ENCODE measurements at regions not wholly inside any gene's neighbourhood (a gene's known extent, or its start where the extent isn't known, plus 50 kb on each side); places are given as distances from the start of the nearest gene placed in this dataset.

GRCh38 chr6:23348185-23348584 lies 777.8 kb upstream of the NRSN1 start:
- WGBS, 5 donors, result 69 to 84% (median 78%) methylated on average over 3 of the region's 3 CpGs
- Histone ChIP-seq H3K27ac (no peak overlapping the region), H3K9me3 (peaks cover 0 to 9% (median 1%) of the 10 kb centered on the region in 8 donors), H3K27me3 (replicated peaks in 1 of 7) (no peaks in the 10 kb centered on the region), H3K4me1 (no peaks in the 10 kb centered on the region), H3K4me3 (no peak overlapping the region), H3K36me3 (no peaks in the 10 kb centered on the region)
- intact Hi-C loops (cut with DNase I; ENCODE audit: low total_unique reads), result no loop called here
- no peak for DNase-seq
- no peak for TF ChIP-seq CTCF (IDR thresholded peaks at IDR 0.05 in 8 of 11, conservative IDR thresholded peaks at IDR 0.05 in 3 of 11)
- TF ChIP-seq POLR2A (IDR thresholded peaks at IDR 0.05), result no peak
- no peak for TF ChIP-seq POLR2AphosphoS5 (IDR thresholded peaks at IDR 0.05)

- no peaks in the 10 kb centered on the region for H3K27me3 ChIP-seq (replicated peaks in 1 of 7)
- intact Hi-C loops (cut with DNase I; ENCODE audit: low total_unique reads), result no loop called here
- peaks cover 0 to 9% (median 0%) of the 10 kb centered on the region in 8 donors for H3K9me3 ChIP-seq
- WGBS, 5 donors, result 43 to 77% (median 56%) methylated on average over 3 of the region's 3 CpGs
- H3K27ac ChIP-seq, result no peak overlapping the region
- H3K4me1 ChIP-seq, result no peaks in the 10 kb centered on the region
- no peak for DNase-seq
- no peak overlapping the region for H3K4me3 ChIP-seq
- no peaks in the 10 kb centered on the region for H3K36me3 ChIP-seq
- TF ChIP-seq POLR2A (IDR thresholded peaks at IDR 0.05), result no peak
- TF ChIP-seq CTCF (IDR thresholded peaks at IDR 0.05 in 8 of 11, conservative IDR thresholded peaks at IDR 0.05 in 3 of 11), result no peak
- no peak for TF ChIP-seq POLR2AphosphoS5 (IDR thresholded peaks at IDR 0.05)
Observed at GRCh38 chr6:23349521-23350147, 776.4 kb upstream of the NRSN1 start.

GRCh38 chr6:23350752-23351453 lies 775.1 kb upstream of the NRSN1 start:
- Histone ChIP-seq H3K4me1 (no peaks in the 10 kb centered on the region), H3K36me3 (no peaks in the 10 kb centered on the region), H3K4me3 (no peak overlapping the region), H3K27ac (no peak overlapping the region), H3K9me3 (peaks cover 0 to 9% (median 0%) of the 10 kb centered on the region in 8 donors), H3K27me3 (replicated peaks in 1 of 7) (no peaks in the 10 kb centered on the region)
- TF ChIP-seq POLR2AphosphoS5 (IDR thresholded peaks at IDR 0.05) (no peak), POLR2A (IDR thresholded peaks at IDR 0.05) (no peak), CTCF (IDR thresholded peaks at IDR 0.05 in 8 of 11, conservative IDR thresholded peaks at IDR 0.05 in 3 of 11) (no peak)
- intact Hi-C loops (cut with DNase I; ENCODE audit: low total_unique reads), result no loop called here
- 72 to 91% (median 89%) methylated on average over 2 of the region's 2 CpGs for WGBS, 5 donors
- no peak for DNase-seq

- no peaks in the 10 kb centered on the region for H3K4me1 ChIP-seq
- DNase-seq, result no peak
- TF ChIP-seq POLR2A (IDR thresholded peaks at IDR 0.05), result no peak
- no peaks in the 10 kb centered on the region for H3K36me3 ChIP-seq
- intact Hi-C loops (cut with DNase I; ENCODE audit: low total_unique reads), result no loop called here
- peaks cover 0 to 9% (median 0%) of the 10 kb centered on the region in 8 donors for H3K9me3 ChIP-seq
- H3K27ac ChIP-seq, result no peak overlapping the region
- no peak overlapping the region for H3K4me3 ChIP-seq
- H3K27me3 ChIP-seq (replicated peaks in 1 of 7), result no peaks in the 10 kb centered on the region
Observed at GRCh38 chr6:23354004-23354403, 772.0 kb upstream of the NRSN1 start.
